ENCODE measurements at regions not wholly inside any gene's neighbourhood (a gene's known extent, or its start where the extent isn't known, plus 50 kb on each side); places are given as distances from the start of the nearest gene placed in this dataset.

DNA sequence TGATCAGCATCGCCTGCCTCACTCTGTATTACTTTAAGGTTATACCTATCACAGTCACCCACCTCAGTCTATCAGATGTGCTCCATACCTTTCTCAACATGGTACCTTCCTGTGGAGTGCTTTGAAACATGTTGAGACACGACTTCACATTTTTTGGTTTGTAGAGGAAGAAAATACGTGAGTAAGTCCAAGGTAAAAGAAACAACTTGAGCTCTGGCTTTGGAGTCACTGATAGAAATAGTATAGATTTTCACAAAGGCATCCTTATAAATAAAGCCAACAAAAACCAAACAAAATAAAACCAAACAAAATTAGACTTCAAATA lies 77.5 kb upstream of the HMHB1 start:
- in situ Hi-C loops (cut with HindIII; ENCODE audit: low pct_unique_long_range_greater_than_20kb, low sequenced_read_pairs) = no loop called here
- DNase-seq (ENCODE audit: low read depth, low spot score) = no peak

DNA sequence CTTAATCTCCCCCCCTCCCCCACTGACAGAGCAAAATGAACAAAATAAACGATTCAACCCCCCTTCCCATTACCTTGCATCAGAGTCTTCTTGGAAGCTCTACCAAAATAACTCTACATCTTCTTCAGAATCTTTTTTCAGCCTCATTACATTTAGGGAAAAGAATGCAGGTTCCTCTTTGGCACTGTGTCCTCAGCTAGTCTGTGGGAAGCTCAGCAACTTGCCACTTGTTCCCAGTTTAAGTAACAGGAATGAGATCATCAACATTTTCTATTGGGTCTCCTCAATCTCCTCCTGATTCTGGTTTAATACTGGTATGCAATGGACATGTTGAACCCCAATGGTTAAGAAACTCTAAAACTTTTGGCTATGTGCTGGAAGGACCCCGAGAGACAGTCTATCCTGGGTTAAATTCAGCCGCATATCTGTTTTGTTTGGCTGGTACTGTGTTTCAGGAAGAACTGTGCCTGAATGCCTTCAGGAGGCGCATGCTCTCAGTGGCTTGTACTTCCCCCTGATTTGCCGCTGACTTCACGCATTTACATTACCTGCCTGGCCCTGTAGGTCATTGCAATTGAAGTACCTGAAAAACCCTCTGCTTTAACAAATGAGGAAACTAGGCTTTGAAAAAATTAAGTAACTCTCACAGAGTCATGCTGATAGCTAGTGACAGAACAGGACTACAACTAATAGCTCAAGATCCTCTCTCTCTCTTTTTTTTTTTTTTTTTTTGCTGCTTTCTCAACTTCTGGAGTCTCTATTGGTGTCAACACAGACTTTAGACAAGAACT lies 78.1 kb upstream of the HMHB1 start:
- in situ Hi-C loops (cut with HindIII; ENCODE audit: low pct_unique_long_range_greater_than_20kb, low sequenced_read_pairs) = no loop called here
- no peak for DNase-seq (ENCODE audit: low read depth, low spot score)

DNA sequence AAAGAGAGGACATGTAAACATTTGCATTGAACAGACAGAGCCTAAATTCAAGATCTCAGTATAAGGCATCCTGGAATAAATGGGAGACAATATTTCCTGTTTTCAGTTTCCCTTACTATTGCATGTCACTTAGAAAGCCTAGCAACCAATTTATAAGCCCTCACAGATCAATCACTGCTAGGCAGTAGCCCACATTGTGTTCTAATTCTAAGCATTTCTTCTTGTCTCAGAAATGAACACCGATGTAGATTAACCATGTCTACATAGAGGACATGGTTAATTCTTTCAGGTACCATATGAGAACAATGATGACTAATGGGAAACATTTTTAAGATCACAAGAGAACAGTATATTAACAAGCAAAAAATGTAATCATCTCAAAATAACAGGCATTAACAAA lies 79.6 kb upstream of the HMHB1 start:
- in situ Hi-C loops (cut with HindIII; ENCODE audit: low pct_unique_long_range_greater_than_20kb, low sequenced_read_pairs) = no loop called here
- DNase-seq (ENCODE audit: low read depth, low spot score) = no peak

DNA sequence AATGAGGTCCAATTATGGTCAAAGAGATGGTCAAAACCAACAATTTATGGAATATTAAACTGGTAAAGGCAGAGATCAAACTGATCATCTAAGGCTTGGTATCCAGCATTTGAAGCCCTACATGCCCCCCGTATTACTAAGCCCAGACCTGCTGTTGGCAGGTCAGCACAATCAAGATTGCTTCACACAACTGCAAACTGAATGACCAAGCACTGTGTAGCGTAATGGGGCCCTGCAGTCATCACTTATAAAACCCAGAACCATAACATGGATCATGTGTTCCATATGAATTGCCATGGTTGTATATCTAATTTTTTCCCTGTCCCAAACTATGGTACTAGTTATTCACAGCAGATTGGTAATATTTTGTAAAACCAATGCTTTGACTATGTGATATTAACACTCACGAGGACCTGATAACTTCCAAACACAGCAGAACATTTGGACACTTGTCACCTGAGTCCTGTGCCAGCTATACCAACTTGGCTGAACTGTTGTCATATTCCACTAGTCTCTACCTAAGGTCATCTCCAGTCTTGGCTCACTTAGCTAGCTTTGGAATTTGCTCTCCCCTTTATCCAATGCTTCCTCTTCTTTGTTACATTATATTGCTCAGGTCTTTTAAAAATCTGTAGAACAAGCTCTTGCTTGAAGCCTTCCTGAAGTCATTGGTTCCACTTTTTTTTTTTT lies 81.7 kb upstream of the HMHB1 start:
- in situ Hi-C loops (cut with HindIII; ENCODE audit: low pct_unique_long_range_greater_than_20kb, low sequenced_read_pairs) = no loop called here
- no peak for DNase-seq (ENCODE audit: low read depth, low spot score)

DNA sequence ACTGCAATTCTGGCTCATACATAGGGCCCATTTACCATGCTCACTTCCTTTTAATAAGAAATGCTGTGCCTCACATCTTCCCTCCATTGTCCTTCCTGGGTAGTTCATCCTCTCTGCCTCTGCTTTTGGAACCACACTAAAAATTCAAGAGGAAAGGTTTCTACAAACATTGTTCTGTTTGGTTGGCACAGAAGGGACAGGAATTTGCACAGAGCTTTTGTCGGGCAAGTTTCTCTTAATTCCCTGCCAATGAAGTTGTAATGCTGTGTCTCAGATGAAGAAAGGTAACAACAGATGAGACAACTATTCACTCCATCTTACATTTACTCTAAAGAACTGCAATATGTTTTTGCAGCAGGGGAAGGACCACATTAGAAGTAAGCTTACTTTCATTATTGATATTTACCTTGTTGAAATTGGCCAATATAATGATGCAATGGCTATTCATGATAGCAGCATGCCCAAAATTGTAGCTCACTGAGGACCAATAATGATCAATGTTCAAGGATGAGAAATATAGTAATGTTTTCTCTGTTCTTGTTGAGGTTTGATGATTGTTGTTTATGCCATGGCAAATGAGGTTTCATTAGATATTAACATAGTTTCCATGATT lies 82.5 kb upstream of the HMHB1 start:
- DNase-seq (ENCODE audit: low read depth, low spot score) = no peak
- in situ Hi-C loops (cut with HindIII; ENCODE audit: low pct_unique_long_range_greater_than_20kb, low sequenced_read_pairs) = no loop called here

- in situ Hi-C loops (cut with HindIII; ENCODE audit: low pct_unique_long_range_greater_than_20kb, low sequenced_read_pairs) = no loop called here
Measured at GRCh38 chr5:143723159-143723558, 88.8 kb upstream of the HMHB1 start.

GRCh38 chr5:143721925-143722324 lies 90.0 kb upstream of the HMHB1 start:
- no peak for DNase-seq (ENCODE audit: low read depth, low spot score)
- in situ Hi-C loops (cut with HindIII; ENCODE audit: low pct_unique_long_range_greater_than_20kb, low sequenced_read_pairs) = no loop called here

More at GRCh38 chr5:143723159-143723558, 88.8 kb upstream of the HMHB1 start:
- DNase-seq (ENCODE audit: low read depth, low spot score) = no peak

DNA sequence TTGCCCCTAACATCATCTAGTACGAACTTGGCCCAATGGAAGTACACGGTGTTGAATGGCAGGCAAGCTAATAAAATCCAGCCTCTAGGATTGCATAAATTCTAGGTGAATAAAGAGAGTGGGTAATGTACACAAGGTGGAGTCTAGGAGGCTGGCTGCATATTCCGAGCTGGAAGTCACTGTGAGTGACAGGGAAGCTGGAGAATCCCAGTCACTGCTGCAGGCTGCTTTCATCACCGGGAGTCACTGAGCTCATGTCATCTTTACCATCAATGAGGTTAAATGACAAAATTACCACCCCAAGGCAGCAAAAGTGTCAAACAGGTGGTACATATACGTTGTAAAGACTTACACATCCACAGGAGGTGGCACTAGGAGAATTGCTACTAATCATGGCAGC lies 91.3 kb upstream of the HMHB1 start:
- no peak for DNase-seq (ENCODE audit: low read depth, low spot score)
- in situ Hi-C loops (cut with HindIII; ENCODE audit: low pct_unique_long_range_greater_than_20kb, low sequenced_read_pairs) = no loop called here

DNA sequence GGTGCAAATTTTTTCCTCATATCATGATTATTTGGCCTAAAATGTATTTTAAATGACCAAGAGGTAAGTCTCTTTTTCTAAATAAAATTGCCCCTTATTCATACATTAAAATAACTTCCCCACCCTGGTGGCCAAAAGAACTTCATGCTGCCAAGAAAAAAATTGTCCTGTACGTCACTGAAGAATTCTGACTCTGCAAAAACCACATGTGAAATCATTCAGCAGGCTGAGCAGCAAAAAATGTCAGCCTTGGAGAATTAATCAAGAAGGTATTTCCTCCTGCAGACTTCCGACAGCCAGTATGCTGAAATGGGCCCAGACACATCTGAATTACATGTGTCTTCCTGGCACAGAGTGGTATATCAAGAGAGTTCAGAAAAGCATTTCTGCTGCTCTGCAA lies 94.6 kb upstream of the HMHB1 start:
- in situ Hi-C loops (cut with HindIII; ENCODE audit: low pct_unique_long_range_greater_than_20kb, low sequenced_read_pairs) = no loop called here
- DNase-seq (ENCODE audit: low read depth, low spot score) = no peak

- no peak for DNase-seq (ENCODE audit: low read depth, low spot score)
- in situ Hi-C loops (cut with HindIII; ENCODE audit: low pct_unique_long_range_greater_than_20kb, low sequenced_read_pairs) = no loop called here
Measured at GRCh38 chr5:143716881-143717280, 95.1 kb upstream of the HMHB1 start.

GRCh38 chr5:143715616-143716015 lies 96.3 kb upstream of the HMHB1 start:
- in situ Hi-C loops (cut with HindIII; ENCODE audit: low pct_unique_long_range_greater_than_20kb, low sequenced_read_pairs) = no loop called here
- DNase-seq (ENCODE audit: low read depth, low spot score) = no peak

- DNase-seq (ENCODE audit: low read depth, low spot score) = no peak
- in situ Hi-C loops (cut with HindIII; ENCODE audit: low pct_unique_long_range_greater_than_20kb, low sequenced_read_pairs) = no loop called here
Measured at GRCh38 chr5:143714629-143715028, 97.3 kb upstream of the HMHB1 start.

DNA sequence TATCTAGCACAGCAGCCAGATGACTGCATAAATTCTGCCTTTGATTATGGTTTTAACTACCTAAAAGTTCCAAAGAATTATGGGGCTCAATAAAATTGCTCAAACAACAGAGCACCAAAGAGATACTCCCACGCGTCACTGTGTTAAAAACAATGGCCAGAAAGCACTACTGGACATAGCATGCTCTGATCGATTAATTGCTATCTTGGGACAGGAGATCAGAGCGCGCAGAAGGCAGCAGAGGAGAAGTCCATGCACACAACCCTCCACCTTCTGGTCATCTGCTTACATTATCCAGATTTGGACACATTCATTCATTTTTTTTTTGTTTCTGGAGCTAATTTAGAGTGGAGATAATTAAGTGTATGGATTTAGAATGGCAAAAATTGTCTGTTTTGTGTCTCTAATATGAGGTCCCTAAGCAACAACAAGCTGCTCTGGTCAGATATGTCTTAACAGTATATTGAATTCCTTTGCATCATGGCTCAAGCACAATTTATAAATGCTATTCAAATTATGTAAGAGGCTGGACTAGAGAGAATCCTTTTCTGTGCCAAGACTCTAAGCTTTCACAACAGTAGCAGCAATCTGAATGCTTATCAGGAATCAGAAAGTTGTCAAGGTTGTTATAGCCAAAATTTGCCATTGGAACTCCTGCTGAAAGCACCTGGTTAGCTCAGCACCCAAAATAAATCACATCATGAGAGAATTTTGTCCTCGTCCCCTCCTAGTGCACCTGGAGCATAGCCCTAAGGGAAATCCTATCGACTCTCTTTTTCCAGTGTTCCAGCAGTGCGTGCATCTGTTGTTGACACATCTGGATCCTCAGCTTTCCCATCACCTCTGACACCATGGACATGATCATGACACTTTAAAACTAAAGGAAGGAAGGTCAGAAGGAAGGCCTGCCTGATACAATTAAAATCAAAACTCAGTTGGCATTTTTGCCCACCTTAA lies 98.6 kb upstream of the HMHB1 start:
- in situ Hi-C loops (cut with HindIII; ENCODE audit: low pct_unique_long_range_greater_than_20kb, low sequenced_read_pairs) = no loop called here
- DNase-seq (ENCODE audit: low read depth, low spot score) = no peak

GRCh38 chr5:143708672-143709071 lies 103.3 kb upstream of the HMHB1 start:
- in situ Hi-C loops (cut with HindIII; ENCODE audit: low pct_unique_long_range_greater_than_20kb, low sequenced_read_pairs) = no loop called here
- no peak for DNase-seq (ENCODE audit: low read depth, low spot score)

DNA sequence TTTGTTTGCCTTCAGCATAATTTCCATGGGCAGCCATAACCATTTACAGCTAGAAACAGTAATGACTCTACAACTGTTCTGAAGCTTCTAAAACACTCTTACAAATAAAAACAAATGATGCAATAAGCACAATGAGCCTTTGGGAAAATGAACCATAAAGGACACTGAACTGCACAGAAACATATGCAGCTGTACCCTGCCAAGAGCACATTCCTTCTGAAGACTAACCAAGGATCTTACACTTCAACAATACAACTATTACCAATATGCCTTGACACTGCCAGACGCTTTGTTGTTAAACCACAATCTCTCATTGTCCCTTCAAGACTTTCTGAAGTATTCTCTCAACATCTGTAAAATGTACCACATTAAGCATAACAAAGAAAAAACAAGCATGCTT lies 104.2 kb upstream of the HMHB1 start:
- in situ Hi-C loops (cut with HindIII; ENCODE audit: low pct_unique_long_range_greater_than_20kb, low sequenced_read_pairs) = no loop called here
- no peak for DNase-seq (ENCODE audit: low read depth, low spot score)

DNA sequence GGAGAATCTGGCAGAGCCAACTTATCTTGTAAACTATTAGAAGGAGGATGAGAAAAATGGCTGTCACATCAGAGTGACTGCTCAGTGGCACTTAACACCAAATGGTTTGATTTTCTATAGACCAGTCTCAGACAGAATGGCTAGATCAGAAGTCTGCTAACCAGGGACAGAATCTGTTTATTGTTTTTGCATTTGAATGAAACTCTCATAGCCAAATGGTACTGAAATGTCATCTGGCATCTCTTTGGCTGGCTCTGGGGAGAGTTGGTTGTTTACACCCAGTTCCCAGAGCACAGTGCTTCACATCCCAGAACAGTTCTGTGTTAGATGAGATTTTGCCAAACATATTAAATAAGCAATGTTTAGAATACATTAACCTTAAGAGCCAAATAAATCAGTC lies 106.6 kb upstream of the HMHB1 start:
- no peak for DNase-seq (ENCODE audit: low read depth, low spot score)
- in situ Hi-C loops (cut with HindIII; ENCODE audit: low pct_unique_long_range_greater_than_20kb, low sequenced_read_pairs) = no loop called here

DNA sequence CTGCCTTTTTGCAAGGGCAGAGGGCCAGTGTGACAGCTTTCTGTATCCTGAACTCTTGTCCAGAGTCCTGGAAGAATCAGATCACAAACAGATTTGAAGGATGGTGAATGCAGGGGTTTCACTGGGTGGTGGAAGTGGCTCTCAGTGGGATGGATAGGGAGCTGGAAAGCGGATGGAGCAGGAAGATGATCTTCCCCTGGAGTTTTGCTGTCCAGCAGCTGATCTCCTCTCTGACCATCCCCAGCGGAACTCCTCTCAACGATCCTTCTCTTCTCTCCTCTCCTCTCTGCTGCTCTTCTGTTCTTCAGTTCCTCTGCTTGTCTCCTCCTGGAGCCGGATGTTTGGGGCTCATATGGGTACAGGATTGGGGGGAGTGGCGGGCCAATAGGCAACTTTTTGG lies 108.3 kb upstream of the HMHB1 start:
- in situ Hi-C loops (cut with HindIII; ENCODE audit: low pct_unique_long_range_greater_than_20kb, low sequenced_read_pairs) = no loop called here

DNA sequence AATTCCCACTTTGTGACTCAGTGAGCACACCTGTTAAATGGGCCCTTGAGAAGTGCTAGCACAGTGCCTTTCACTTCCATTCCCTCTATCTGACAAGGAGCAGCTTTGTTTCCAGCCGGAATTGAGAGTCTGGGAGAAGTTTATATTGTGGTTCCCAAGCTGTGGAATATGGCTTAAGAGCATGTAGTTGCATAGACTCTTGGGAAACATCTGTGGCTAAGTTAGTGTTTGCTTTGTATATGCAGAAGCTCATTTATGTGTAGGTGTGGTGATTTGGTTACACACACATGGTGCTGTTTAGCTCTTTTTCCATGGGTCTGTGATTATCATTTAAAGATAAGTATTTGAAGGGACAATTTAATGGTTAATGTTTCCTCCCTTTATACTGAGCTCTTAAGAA lies 110.5 kb upstream of the HMHB1 start:
- in situ Hi-C loops (cut with HindIII; ENCODE audit: low pct_unique_long_range_greater_than_20kb, low sequenced_read_pairs) = no loop called here
- DNase-seq (ENCODE audit: low read depth, low spot score) = no peak

More for the DNA sequence above, 108.3 kb upstream of the HMHB1 start:
- DNase-seq (ENCODE audit: low read depth, low spot score) = no peak

All from SK-MEL-5 (cell line).